BLaER1 (cell line): ENCODE measurements at regions not wholly inside any gene's neighbourhood (a gene's known extent, or its start where the extent isn't known, plus 50 kb on each side); places are given as distances from the start of the nearest gene placed in this dataset.

Source experiments
- H3K27ac ChIP-seq: shearing (Covaris generic); formaldehyde crosslinking; 2 replicates; pipeline ENCODE4 v1.8.1; 2022
- H3K27me3 ChIP-seq: shearing (Covaris generic); formaldehyde crosslinking; 2 replicates; pipeline ENCODE4 v1.8.1; 2022
- H3K36me3 ChIP-seq: shearing (Covaris generic); formaldehyde crosslinking; 2 replicates; pipeline ENCODE4 v1.8.1; 2022
- H3K4me1 ChIP-seq: shearing (Covaris generic); formaldehyde crosslinking; 2 replicates; pipeline ENCODE4 v1.8.1; 2022
- H3K4me2 ChIP-seq: shearing (Covaris generic); formaldehyde crosslinking; 2 replicates; pipeline ENCODE4 v1.8.1; 2022
- H3K4me3 ChIP-seq: shearing (Covaris generic); formaldehyde crosslinking; 2 replicates; pipeline ENCODE4 v1.8.1; 2022
- H3K9ac ChIP-seq: shearing (Covaris generic); formaldehyde crosslinking; 2 replicates; pipeline ENCODE4 v1.8.1; 2022
- H3K9me3 ChIP-seq: shearing (Covaris generic); formaldehyde crosslinking; 2 replicates; pipeline ENCODE4 v1.8.1; 2022
- H4K20me1 ChIP-seq: shearing (Covaris generic); formaldehyde crosslinking; 2 replicates; pipeline ENCODE4 v1.8.1; 2022
- Cebpa-rat ChIP-seq: shearing (Covaris generic); IDR thresholded peaks from 2 replicates; pipeline ENCODE4 v1.8.1; 2022

DNA sequence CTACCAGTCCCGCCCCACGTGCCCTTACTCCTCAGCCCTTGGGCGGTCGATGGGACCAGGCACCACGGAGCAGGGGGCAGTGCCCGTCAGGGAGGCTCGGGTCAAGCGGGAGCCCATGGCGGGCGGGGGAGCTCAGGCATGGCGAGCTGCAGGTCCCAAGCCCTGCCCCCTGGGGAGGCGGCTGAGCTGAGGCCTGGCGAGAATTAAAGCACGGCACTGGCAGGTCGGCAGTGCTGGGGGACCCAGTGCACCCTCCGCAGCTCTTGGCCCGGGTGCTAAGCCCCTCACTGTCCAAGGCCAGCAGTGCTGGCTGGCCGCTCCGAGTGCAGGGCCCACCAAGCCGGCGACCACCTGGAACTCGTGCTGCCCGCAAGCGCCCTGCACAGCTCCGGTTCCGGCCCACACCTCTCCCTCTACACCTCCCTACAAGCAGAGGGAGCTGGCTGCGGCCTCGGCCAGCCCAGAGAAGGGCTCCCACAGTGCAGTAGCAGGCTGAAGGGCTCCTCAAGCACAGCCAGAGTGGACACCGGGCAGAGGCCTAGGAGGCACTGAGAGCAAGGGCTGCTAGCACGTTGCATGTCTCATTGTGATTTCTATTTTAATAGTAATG lies 166.8 kb upstream of the FMN2 start:
- Histone ChIP-seq H3K4me1 (no peaks in the 10 kb centered on the region), H3K9me3 (peaks cover 15% of the 10 kb centered on the region), H3K36me3 (no peaks in the 10 kb centered on the region), H3K27me3 (no peaks in the 10 kb centered on the region), H3K4me3 (no peak overlapping the region), H3K9ac (no peak overlapping the region), H3K4me2 (no peak overlapping the region), H4K20me1 (no peaks in the 10 kb centered on the region), H3K27ac (no peak overlapping the region)
- no peak for TF ChIP-seq Cebpa-rat

GRCh38 chr1:239926184-239926583 lies 165.5 kb upstream of the FMN2 start:
- Histone ChIP-seq H3K27ac (no peak overlapping the region), H3K4me2 (no peak overlapping the region), H4K20me1 (no peaks in the 10 kb centered on the region), H3K9ac (no peak overlapping the region), H3K9me3 (peaks cover 15% of the 10 kb centered on the region), H3K27me3 (no peaks in the 10 kb centered on the region), H3K4me1 (no peaks in the 10 kb centered on the region), H3K36me3 (no peaks in the 10 kb centered on the region), H3K4me3 (no peak overlapping the region)
- no peak for TF ChIP-seq Cebpa-rat

- Histone ChIP-seq H3K9me3 (peaks cover 13% of the 10 kb centered on the region), H4K20me1 (no peaks in the 10 kb centered on the region), H3K4me3 (no peak overlapping the region), H3K4me1 (no peaks in the 10 kb centered on the region), H3K27ac (no peak overlapping the region), H3K9ac (no peak overlapping the region), H3K27me3 (no peaks in the 10 kb centered on the region), H3K4me2 (no peak overlapping the region), H3K36me3 (no peaks in the 10 kb centered on the region)
- no peak for TF ChIP-seq Cebpa-rat
Observed at GRCh38 chr1:239929317-239929716, 162.4 kb upstream of the FMN2 start.

DNA sequence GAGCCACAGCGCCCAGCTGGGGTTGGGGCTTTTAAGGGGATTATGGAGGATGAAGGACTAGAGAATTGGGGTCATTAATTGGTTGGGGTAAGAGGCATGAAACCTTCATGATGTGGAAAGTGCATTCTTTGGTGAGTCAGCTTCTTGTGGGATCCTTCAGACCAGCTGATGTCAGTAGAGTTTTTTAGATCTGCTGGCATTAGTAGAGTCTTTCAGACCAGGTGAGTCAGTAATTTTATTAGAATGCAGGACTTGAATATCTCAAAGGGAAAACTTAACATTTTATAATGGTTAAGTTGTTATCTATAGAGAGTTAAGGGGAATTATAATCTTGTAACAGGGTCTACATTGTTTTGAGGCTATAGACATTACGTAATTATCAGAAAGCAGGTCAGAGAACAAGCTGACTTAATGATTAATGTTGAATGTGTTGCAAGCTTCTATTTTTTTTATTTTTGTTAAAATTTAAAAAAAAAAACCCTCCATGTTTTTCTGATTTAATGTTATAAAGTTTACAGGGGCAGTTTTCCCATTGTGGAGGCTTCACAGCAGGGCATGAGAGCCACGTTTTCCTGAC lies 160.9 kb upstream of the FMN2 start:
- no peak overlapping the region for H3K4me3 ChIP-seq
- TF ChIP-seq Cebpa-rat: no peak
- H3K9ac ChIP-seq: no peak overlapping the region
- no peaks in the 10 kb centered on the region for H3K9me3 ChIP-seq
- H3K4me2 ChIP-seq: no peak overlapping the region
- H3K27me3 ChIP-seq: no peaks in the 10 kb centered on the region
- H3K27ac ChIP-seq: no peak overlapping the region
- H3K36me3 ChIP-seq: no peaks in the 10 kb centered on the region
- no peaks in the 10 kb centered on the region for H3K4me1 ChIP-seq
- H4K20me1 ChIP-seq: no peaks in the 10 kb centered on the region

- Histone ChIP-seq H3K9ac (no peak overlapping the region), H3K36me3 (no peaks in the 10 kb centered on the region), H3K4me3 (no peak overlapping the region), H3K9me3 (no peaks in the 10 kb centered on the region), H3K4me1 (no peaks in the 10 kb centered on the region), H3K27ac (no peak overlapping the region), H4K20me1 (no peaks in the 10 kb centered on the region), H3K4me2 (no peak overlapping the region), H3K27me3 (no peaks in the 10 kb centered on the region)
- no peak for TF ChIP-seq Cebpa-rat
Observed at GRCh38 chr1:239931341-239931740, 160.3 kb upstream of the FMN2 start.

- Histone ChIP-seq H3K27ac (no peak overlapping the region), H3K4me2 (no peak overlapping the region), H4K20me1 (no peaks in the 10 kb centered on the region), H3K9me3 (peaks cover 26% of the 10 kb centered on the region), H3K27me3 (no peaks in the 10 kb centered on the region), H3K36me3 (no peaks in the 10 kb centered on the region), H3K4me1 (no peaks in the 10 kb centered on the region), H3K4me3 (no peak overlapping the region), H3K9ac (no peak overlapping the region)
- no peak for TF ChIP-seq Cebpa-rat
Observed at GRCh38 chr1:239939602-239940001, 152.1 kb upstream of the FMN2 start.

GRCh38 chr1:239943761-239944160 lies 147.9 kb upstream of the FMN2 start:
- no peak overlapping the region for H3K4me3 ChIP-seq
- no peaks in the 10 kb centered on the region for H3K4me1 ChIP-seq
- H3K27me3 ChIP-seq: no peaks in the 10 kb centered on the region
- no peaks in the 10 kb centered on the region for H4K20me1 ChIP-seq
- H3K9ac ChIP-seq: no peak overlapping the region
- H3K27ac ChIP-seq: no peak overlapping the region
- no peak for TF ChIP-seq Cebpa-rat
- no peaks in the 10 kb centered on the region for H3K36me3 ChIP-seq
- peaks cover 26% of the 10 kb centered on the region for H3K9me3 ChIP-seq
- H3K4me2 ChIP-seq: no peak overlapping the region

DNA sequence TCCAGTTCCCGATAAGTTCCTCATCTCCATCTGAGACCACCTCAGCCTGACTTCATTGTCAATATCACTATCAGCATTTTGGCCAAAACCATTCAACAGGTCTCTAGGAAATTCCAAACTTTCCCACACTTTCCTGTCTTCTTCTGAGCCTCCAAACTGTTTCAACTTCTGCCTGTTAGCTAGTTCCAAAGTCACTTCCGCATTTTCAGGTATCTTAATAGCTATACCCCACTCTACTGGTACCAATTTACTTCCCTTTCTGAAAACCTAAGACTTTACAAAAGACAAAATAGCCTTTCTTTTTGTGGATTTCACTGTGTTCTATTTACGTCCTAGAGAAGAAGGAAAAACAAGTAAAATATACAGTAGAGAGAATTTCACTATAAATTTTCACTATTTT lies 147.0 kb upstream of the FMN2 start:
- H3K9me3 ChIP-seq: peaks cover 26% of the 10 kb centered on the region
- no peak overlapping the region for H3K27ac ChIP-seq
- no peak overlapping the region for H3K9ac ChIP-seq
- H3K36me3 ChIP-seq: no peaks in the 10 kb centered on the region
- H3K4me1 ChIP-seq: no peaks in the 10 kb centered on the region
- no peaks in the 10 kb centered on the region for H3K27me3 ChIP-seq
- no peaks in the 10 kb centered on the region for H4K20me1 ChIP-seq
- H3K4me3 ChIP-seq: no peak overlapping the region
- no peak overlapping the region for H3K4me2 ChIP-seq
- TF ChIP-seq Cebpa-rat: no peak

GRCh38 chr1:239947801-239948200 lies 143.9 kb upstream of the FMN2 start:
- Histone ChIP-seq H3K4me3 (no peak overlapping the region), H3K36me3 (no peaks in the 10 kb centered on the region), H3K9ac (no peak overlapping the region), H3K4me1 (no peaks in the 10 kb centered on the region), H3K27ac (no peak overlapping the region), H3K27me3 (no peaks in the 10 kb centered on the region), H3K4me2 (no peak overlapping the region), H3K9me3 (peaks cover 18% of the 10 kb centered on the region), H4K20me1 (no peaks in the 10 kb centered on the region)
- no peak for TF ChIP-seq Cebpa-rat

- H3K27ac ChIP-seq: no peak overlapping the region
- no peaks in the 10 kb centered on the region for H3K27me3 ChIP-seq
- no peaks in the 10 kb centered on the region for H3K36me3 ChIP-seq
- no peaks in the 10 kb centered on the region for H3K4me1 ChIP-seq
- no peaks in the 10 kb centered on the region for H4K20me1 ChIP-seq
- H3K9ac ChIP-seq: no peak overlapping the region
- H3K4me2 ChIP-seq: no peak overlapping the region
- no peak for TF ChIP-seq Cebpa-rat
- H3K9me3 ChIP-seq: no peaks in the 10 kb centered on the region
- no peak overlapping the region for H3K4me3 ChIP-seq
Observed at GRCh38 chr1:239951511-239952140, 140.1 kb upstream of the FMN2 start.
